ENCODE measurements at regions not wholly inside any gene's neighbourhood (a gene's known extent, or its start where the extent isn't known, plus 50 kb on each side); places are given as distances from the start of the nearest gene placed in this dataset.

- H3K9me3 Mint-ChIP-seq, result no peaks in the 10 kb centered on the region
- no peaks in the 10 kb centered on the region for H3K27me3 ChIP-seq (ENCODE audit: insufficient read depth, low read length)
- H2BK12ac ChIP-seq (ENCODE audit: insufficient read length, low read depth, low read length), result no peak overlapping the region
- no peak overlapping the region for H2AFZ ChIP-seq (ENCODE audit: low read length)
- H3K4me2 ChIP-seq (ENCODE audit: insufficient read depth, insufficient read length, low read length), result no peak overlapping the region
- H3K36me3 Mint-ChIP-seq (ENCODE audit: insufficient read depth in 1 of 3, low read depth in 3 of 3), result no peaks in the 10 kb centered on the region
- no peak overlapping the region for H3K4ac ChIP-seq (ENCODE audit: low read depth, low read length)
- H3K4me1 Mint-ChIP-seq, result peaks cover 3 to 4% of the 10 kb centered on the region in 2 experiments; a peak in 3 of 4 replicates
- H2BK120ac ChIP-seq (ENCODE audit: low read depth, low read length, poor library complexity, severe bottlenecking), result no peak overlapping the region
- no peak overlapping the region for H2BK15ac ChIP-seq (ENCODE audit: low read depth, low read length)
- no peak overlapping the region for H2BK5ac ChIP-seq (ENCODE audit: insufficient read length, low read length)
- H3K18ac ChIP-seq (ENCODE audit: insufficient read length, low read depth, low read length), result no peak overlapping the region
- H3K79me1 ChIP-seq (ENCODE audit: insufficient read depth, low read depth, low read length, poor library complexity, severe bottlenecking), result no peaks in the 10 kb centered on the region
- H2AK5ac ChIP-seq (ENCODE audit: insufficient read length, low read length), result no peak overlapping the region
- TF ChIP-seq CTCF (conservative IDR thresholded peaks at IDR 0.05), result no peak
- H2BK20ac ChIP-seq (ENCODE audit: low read depth, low read length, poor library complexity, severe bottlenecking), result no peak overlapping the region
- DNase-seq, result no peak
- no peak overlapping the region for H3K9ac ChIP-seq (ENCODE audit: extremely low read depth, insufficient read length, low read length)
- no peak overlapping the region for H4K8ac ChIP-seq (replicated peaks; ENCODE audit: insufficient read length, low read depth, low read length)
- H4K91ac ChIP-seq (ENCODE audit: insufficient read length, low read depth, low read length), result no peak overlapping the region
- WGBS (ENCODE audit: extremely low coverage, insufficient read length, low lambda C conversion rate), result no CpG with 5 or more reads among the region's 3 CpGs
- no peak overlapping the region for H3K27ac ChIP-seq (ENCODE audit: insufficient read length, low read depth, low read length)
- H3K56ac ChIP-seq (ENCODE audit: insufficient read length, low read depth, low read length), result no peak overlapping the region
- no peak overlapping the region for H3T11ph ChIP-seq (ENCODE audit: low read length)
- no peaks in the 10 kb centered on the region for H3K79me2 ChIP-seq (ENCODE audit: insufficient read depth, low read length)
- H3K4me1 ChIP-seq (ENCODE audit: insufficient read depth, low read length), result no peaks in the 10 kb centered on the region
- H3K23me2 ChIP-seq (ENCODE audit: insufficient read length, low read depth, low read length, poor library complexity, severe bottlenecking), result no peaks in the 10 kb centered on the region
- H3K23ac ChIP-seq (ENCODE audit: insufficient read length, low read depth, low read length), result no peak overlapping the region
- H3K27me3 Mint-ChIP-seq (ENCODE audit: low read depth), result no peaks in the 10 kb centered on the region; the same call in 1 of the 2 replicates
- no peak overlapping the region for H3K14ac ChIP-seq (ENCODE audit: insufficient read depth, low read length)
- no peaks in the 10 kb centered on the region for H3K9me3 ChIP-seq (ENCODE audit: control insufficient read depth, low read depth, low read length)
- H3K4me3 Mint-ChIP-seq, result no peak overlapping the region
- no peak overlapping the region for H3K27ac Mint-ChIP-seq
- no peak overlapping the region for H4K5ac ChIP-seq (ENCODE audit: insufficient read length, low read depth, low read length)
- H4K20me1 ChIP-seq (ENCODE audit: control insufficient read depth, insufficient read depth, insufficient read length), result no peaks in the 10 kb centered on the region
These were observed 80.0 kb upstream of the CCDC190 start for GRCh38 chr1:162941024-162941423.

Measured in H9 (cell line).